Mesendoderm (in vitro differentiated cells): ENCODE measurements at regions not wholly inside any gene's neighbourhood (a gene's known extent, or its start where the extent isn't known, plus 50 kb on each side); places are given as distances from the start of the nearest gene placed in this dataset.

Experiments
- DNase-seq: peaks from one replicate; pipeline ENCODE4 v3.0.0; 2013
- H2AK5ac ChIP-seq: 2 replicates; pipeline ENCODE4 v1.6.1; 2013; ENCODE audit warnings: low read length, inconsistent platforms
- H2BK120ac ChIP-seq: 2 replicates; pipeline ENCODE4 v1.6.1; 2013; ENCODE audit warnings: low read depth, mild to moderate bottlenecking, low read length, moderate library complexity, mixed read lengths
- H2BK15ac ChIP-seq: replicated peaks from 2 replicates; pipeline ENCODE4 v1.6.1; 2013; ENCODE audit warnings: low read depth, mild to moderate bottlenecking, moderate library complexity
- H2BK5ac ChIP-seq: 2 replicates; pipeline ENCODE4 v1.6.1; 2013; ENCODE audit warnings: low read length, inconsistent platforms
- H3K18ac ChIP-seq: 2 replicates; pipeline ENCODE4 v1.6.1; 2013; ENCODE audit warnings: mild to moderate bottlenecking, low read length, mixed read lengths
- H3K23ac ChIP-seq: one replicate; pipeline ENCODE4 v1.6.1; 2013; ENCODE audit warnings: low read length
- H3K27ac ChIP-seq: 2 replicates; pipeline ENCODE4 v1.5.1; 2013; ENCODE audit warnings: low read depth, mild to moderate bottlenecking, inconsistent platforms, low read length, moderate library complexity
- H3K27me3 ChIP-seq: 2 replicates; pipeline ENCODE4 v1.6.1; 2013; ENCODE audit warnings: low read length, control low read depth, mild to moderate bottlenecking, inconsistent platforms; ENCODE audit not compliant: insufficient read depth, poor library complexity
- H3K36me3 ChIP-seq: 2 replicates; pipeline ENCODE4 v1.6.1; 2013; ENCODE audit warnings: low read length, inconsistent platforms; ENCODE audit not compliant: control insufficient read depth, insufficient read depth
- H3K4ac ChIP-seq: one replicate; pipeline ENCODE4 v1.6.1; 2013; ENCODE audit warnings: low read depth, mild to moderate bottlenecking, low read length, moderate library complexity
- H3K4me1 ChIP-seq: 2 replicates; pipeline ENCODE4 v1.6.1; 2013; ENCODE audit warnings: low read depth, low read length, inconsistent platforms; ENCODE audit not compliant: control insufficient read depth
- H3K4me2 ChIP-seq: 2 replicates; pipeline ENCODE4 v1.6.1; 2013; ENCODE audit warnings: low read length
- H3K4me3 ChIP-seq: 2 replicates; pipeline ENCODE4 v1.5.1; 2013; ENCODE audit warnings: mild to moderate bottlenecking, low read length
- H3K56ac ChIP-seq: one replicate; pipeline ENCODE4 v1.6.1; 2013; ENCODE audit warnings: low read length
- H3K79me1 ChIP-seq: 2 replicates; pipeline ENCODE4 v1.6.1; 2013; ENCODE audit warnings: low read length, inconsistent platforms
- H3K79me2 ChIP-seq: 2 replicates; pipeline ENCODE4 v1.6.1; 2013; ENCODE audit warnings: mild to moderate bottlenecking, low read length; ENCODE audit not compliant: control insufficient read depth, insufficient read depth
- H3K9ac ChIP-seq: 2 replicates; pipeline ENCODE4 v1.6.1; 2013; ENCODE audit warnings: low read length, inconsistent platforms
- H4K5ac ChIP-seq: one replicate; pipeline ENCODE4 v1.6.1; 2013; ENCODE audit warnings: low read length
- H4K8ac ChIP-seq: one replicate; pipeline ENCODE4 v1.6.1; 2013; ENCODE audit warnings: low read depth, mild to moderate bottlenecking, control low read depth, low read length, moderate library complexity
- WGBS: extraction: QIAGEN DNeasy Blood & Tissue Kit; methylation state at CpG from one replicate; pipeline ENCODE4 v1.1.7; 2013; ENCODE audit warnings: low lambda C conversion rate, missing lambda C conversion rate; ENCODE audit not compliant: insufficient coverage; ENCODE audit errors: extremely low coverage; 5-methylcytosine and 5-hydroxymethylcytosine counted together

GRCh38 chr6:81998432-81998831 is 246.0 kb upstream of the TENT5A start:
- Histone ChIP-seq H2BK5ac (no peak overlapping the region), H3K36me3 (no peaks in the 10 kb centered on the region), H3K79me2 (no peaks in the 10 kb centered on the region), H3K4me1 (no peaks in the 10 kb centered on the region), H2BK120ac (no peak overlapping the region), H3K79me1 (no peaks in the 10 kb centered on the region), H2BK15ac (no peak overlapping the region), H3K18ac (no peak overlapping the region), H3K27me3 (no peaks in the 10 kb centered on the region), H4K5ac (no peak overlapping the region), H3K9ac (no peak overlapping the region), H3K4me2 (no peak overlapping the region), H2AK5ac (no peak overlapping the region), H3K23ac (no peak overlapping the region), H3K27ac (no peak overlapping the region), H4K8ac (no peak overlapping the region), H3K56ac (no peak overlapping the region), H3K4ac (no peak overlapping the region), H3K4me3 (no peak overlapping the region)
- no peak for DNase-seq
- no CpG with 5 or more reads among the region's 1 CpG for WGBS

GRCh38 chr6:81997090-81997926 is 244.8 kb upstream of the TENT5A start:
- Histone ChIP-seq H2BK120ac (no peak overlapping the region), H3K79me2 (no peaks in the 10 kb centered on the region), H3K27me3 (no peaks in the 10 kb centered on the region), H3K36me3 (no peaks in the 10 kb centered on the region), H2AK5ac (no peak overlapping the region), H3K27ac (no peak overlapping the region), H3K56ac (no peak overlapping the region), H4K5ac (no peak overlapping the region), H3K4me2 (no peak overlapping the region), H3K4ac (no peak overlapping the region), H3K9ac (no peak overlapping the region), H4K8ac (no peak overlapping the region), H3K4me3 (no peak overlapping the region), H3K4me1 (no peaks in the 10 kb centered on the region), H2BK5ac (no peak overlapping the region), H2BK15ac (no peak overlapping the region), H3K79me1 (no peaks in the 10 kb centered on the region), H3K23ac (no peak overlapping the region), H3K18ac (no peak overlapping the region)
- WGBS = no CpG with 5 or more reads among the region's 4 CpGs
- DNase-seq = no peak

DNA sequence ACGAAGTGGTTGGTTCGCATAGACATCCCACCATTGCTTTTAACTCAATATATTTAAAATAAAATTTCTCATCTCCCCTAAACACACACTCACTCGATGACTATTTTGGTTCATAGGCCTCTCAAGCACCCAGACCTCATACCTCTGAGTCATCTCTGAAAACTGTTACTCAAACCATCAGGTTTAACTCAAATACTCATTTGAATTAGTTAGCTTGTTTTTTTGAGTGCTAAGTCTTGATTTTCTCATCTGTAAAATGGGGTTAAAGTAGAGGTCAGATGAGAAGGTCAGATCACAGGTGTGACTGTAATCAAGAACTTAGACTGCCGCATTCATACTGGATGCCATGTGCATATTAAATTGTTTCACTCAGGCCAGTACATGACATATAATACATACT is 243.9 kb upstream of the TENT5A start:
- H2BK120ac ChIP-seq = no peak overlapping the region
- no peak overlapping the region for H3K27ac ChIP-seq
- no peak overlapping the region for H3K56ac ChIP-seq
- no peaks in the 10 kb centered on the region for H3K79me2 ChIP-seq
- H3K23ac ChIP-seq = no peak overlapping the region
- H4K8ac ChIP-seq = no peak overlapping the region
- H3K79me1 ChIP-seq = no peaks in the 10 kb centered on the region
- no peak overlapping the region for H4K5ac ChIP-seq
- WGBS = 100% methylated on average over 3 of the region's 4 CpGs
- H2BK15ac ChIP-seq = no peak overlapping the region
- H2BK5ac ChIP-seq = no peak overlapping the region
- H3K36me3 ChIP-seq = no peaks in the 10 kb centered on the region
- H3K4me2 ChIP-seq = no peak overlapping the region
- DNase-seq = no peak
- no peak overlapping the region for H3K4ac ChIP-seq
- no peak overlapping the region for H3K18ac ChIP-seq
- H3K27me3 ChIP-seq = no peaks in the 10 kb centered on the region
- no peaks in the 10 kb centered on the region for H3K4me1 ChIP-seq
- H2AK5ac ChIP-seq = no peak overlapping the region
- no peak overlapping the region for H3K4me3 ChIP-seq
- H3K9ac ChIP-seq = no peak overlapping the region

DNA sequence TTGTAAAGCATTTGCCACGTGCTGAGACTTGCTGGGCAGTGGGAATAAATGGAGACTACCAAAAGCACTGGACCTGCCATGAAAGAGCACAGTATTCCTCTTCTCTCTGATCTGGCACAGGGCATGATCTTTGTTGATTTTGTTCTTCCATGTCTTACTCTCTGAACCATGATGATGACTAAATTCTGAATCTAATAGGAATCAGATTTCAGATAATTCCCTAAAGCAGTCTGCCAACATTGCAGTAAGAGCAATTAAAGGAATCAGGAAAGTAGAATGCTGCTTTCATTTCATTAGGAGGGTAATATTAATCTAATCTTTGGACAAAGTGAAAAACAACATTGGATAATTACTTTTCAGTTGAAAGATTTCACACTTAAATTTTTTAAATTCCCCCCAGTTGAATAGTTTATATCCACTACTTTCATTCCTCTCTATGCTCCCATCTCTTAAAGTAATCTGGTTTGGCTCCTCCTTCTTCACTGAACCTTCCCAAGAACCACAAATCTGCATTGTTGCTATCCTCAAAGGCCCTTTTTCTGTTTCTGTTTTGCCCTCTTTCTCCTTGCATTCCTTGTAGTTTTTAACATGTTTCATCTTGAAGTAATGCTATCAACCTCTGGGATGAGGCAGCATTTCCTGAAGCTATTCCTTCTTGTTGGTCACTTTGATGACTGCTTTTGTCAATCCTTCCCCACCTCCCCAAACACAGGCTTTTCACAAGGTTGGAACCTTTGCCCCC is 243.2 kb upstream of the TENT5A start:
- Histone ChIP-seq H2BK15ac (no peak overlapping the region), H3K36me3 (no peaks in the 10 kb centered on the region), H3K79me1 (no peaks in the 10 kb centered on the region), H2AK5ac (no peak overlapping the region), H4K8ac (no peak overlapping the region), H3K4me3 (no peak overlapping the region), H2BK120ac (no peak overlapping the region), H3K9ac (no peak overlapping the region), H3K4ac (no peak overlapping the region), H4K5ac (no peak overlapping the region), H3K4me2 (no peak overlapping the region), H2BK5ac (no peak overlapping the region), H3K79me2 (no peaks in the 10 kb centered on the region), H3K23ac (no peak overlapping the region), H3K4me1 (no peaks in the 10 kb centered on the region), H3K27me3 (no peaks in the 10 kb centered on the region), H3K27ac (no peak overlapping the region), H3K18ac (no peak overlapping the region), H3K56ac (no peak overlapping the region)
- DNase-seq = peak; percentile 20
- no CpG with 5 or more reads among the region's 1 CpG for WGBS

- DNase-seq = no peak
- Histone ChIP-seq H3K79me1 (no peaks in the 10 kb centered on the region), H2BK5ac (no peak overlapping the region), H2BK15ac (no peak overlapping the region), H3K18ac (no peak overlapping the region), H3K56ac (no peak overlapping the region), H3K4me2 (no peak overlapping the region), H3K27me3 (no peaks in the 10 kb centered on the region), H2AK5ac (no peak overlapping the region), H3K36me3 (no peaks in the 10 kb centered on the region), H3K79me2 (no peaks in the 10 kb centered on the region), H4K8ac (no peak overlapping the region), H3K4me1 (no peaks in the 10 kb centered on the region), H2BK120ac (no peak overlapping the region), H3K4ac (no peak overlapping the region), H4K5ac (no peak overlapping the region), H3K9ac (no peak overlapping the region), H3K27ac (no peak overlapping the region), H3K4me3 (no peak overlapping the region), H3K23ac (no peak overlapping the region)
- WGBS = no CpG with 5 or more reads among the region's 3 CpGs
Observed at GRCh38 chr6:81988871-81989270, 236.4 kb upstream of the TENT5A start.
